T-helper 22 cell (primary cell): ENCODE measurements at regions not wholly inside any gene's neighbourhood (a gene's known extent, or its start where the extent isn't known, plus 50 kb on each side); places are given as distances from the start of the nearest gene placed in this dataset.
A peak's percentile ranks its signal among the peaks of the same experiment; 100 is the strongest.

Experiments
- DNase-seq: peaks from one replicate; pipeline ENCODE4 v3.0.0-alpha.2; 2020; ENCODE audit warnings: low read depth

- no peak for DNase-seq
Measured at GRCh38 chr5:56346741-56347535, 113.8 kb upstream of the ANKRD55 start.

GRCh38 chr5:56346044-56346710, 113.0 kb upstream of the ANKRD55 start:
- no peak for DNase-seq

- no peak for DNase-seq
Measured at GRCh38 chr5:56345352-56345751, 112.2 kb upstream of the ANKRD55 start.

GRCh38 chr5:56344594-56344993, 111.5 kb upstream of the ANKRD55 start:
- no peak for DNase-seq

- DNase-seq: no peak
Measured at GRCh38 chr5:56343988-56344387, 110.9 kb upstream of the ANKRD55 start.

- no peak for DNase-seq
Measured at GRCh38 chr5:56342616-56343015, 109.5 kb upstream of the ANKRD55 start.

- no peak for DNase-seq
Measured at GRCh38 chr5:56340196-56340980, 107.3 kb upstream of the ANKRD55 start.

- DNase-seq: no peak
Measured at GRCh38 chr5:56339732-56340131, 106.6 kb upstream of the ANKRD55 start.

GRCh38 chr5:56337715-56338319, 104.7 kb upstream of the ANKRD55 start:
- DNase-seq: no peak

- DNase-seq: no peak
Measured at GRCh38 chr5:56335212-56335611, 102.1 kb upstream of the ANKRD55 start.

- DNase-seq: no peak
Measured at GRCh38 chr5:56330806-56331205, 97.7 kb upstream of the ANKRD55 start.

GRCh38 chr5:56330167-56330566, 97.0 kb upstream of the ANKRD55 start:
- no peak for DNase-seq

- DNase-seq: no peak
Measured at GRCh38 chr5:56329652-56330051, 96.5 kb upstream of the ANKRD55 start.

- DNase-seq: peak; percentile 34
Measured at GRCh38 chr5:56328753-56329560, 95.8 kb upstream of the ANKRD55 start.

GRCh38 chr5:56327809-56328208, 94.7 kb upstream of the ANKRD55 start:
- peak; percentile 7 for DNase-seq

- no peak for DNase-seq
Measured at GRCh38 chr5:56326770-56327169, 93.6 kb upstream of the ANKRD55 start.

- no peak for DNase-seq
Measured at GRCh38 chr5:56326116-56326515, 93.0 kb upstream of the ANKRD55 start.

GRCh38 chr5:56325039-56325438, 91.9 kb upstream of the ANKRD55 start:
- DNase-seq: no peak

GRCh38 chr5:56323505-56323904, 90.4 kb upstream of the ANKRD55 start:
- no peak for DNase-seq

- DNase-seq: no peak
Measured at GRCh38 chr5:56322592-56322991, 89.5 kb upstream of the ANKRD55 start.

- no peak for DNase-seq
Measured at GRCh38 chr5:56321236-56321881, 88.2 kb upstream of the ANKRD55 start.
